DMS114 treated with DMSO at 0.1 percent for 48 hours (cell line): ENCODE measurements at regions not wholly inside any gene's neighbourhood (a gene's known extent, or its start where the extent isn't known, plus 50 kb on each side); places are given as distances from the start of the nearest gene placed in this dataset.

Experiments
- DNase-seq: peaks from one replicate; lab custom pipeline; 2025; ENCODE audit not compliant: unreplicated experiment; lab: John Stamatoyannopoulos, UW

- no peak for DNase-seq
Observed at GRCh38 chr9:108681851-108682590, 173.8 kb downstream of the ACTL7B start.

- DNase-seq: no peak
Observed at GRCh38 chr9:108680946-108681345, 174.8 kb downstream of the ACTL7B start.

- DNase-seq: no peak
Observed at GRCh38 chr9:108677776-108678175, 178.0 kb downstream of the ACTL7B start.

GRCh38 chr9:108676355-108676754 lies 179.4 kb downstream of the ACTL7B start:
- no peak for DNase-seq

GRCh38 chr9:108675708-108676107 lies 180.1 kb downstream of the ACTL7B start:
- no peak for DNase-seq

GRCh38 chr9:108674766-108675530 lies 180.8 kb downstream of the ACTL7B start:
- no peak for DNase-seq

GRCh38 chr9:108673386-108673785 lies 182.4 kb downstream of the ACTL7B start:
- DNase-seq: no peak

- no peak for DNase-seq
Observed at GRCh38 chr9:108672475-108673190, 183.2 kb downstream of the ACTL7B start.

GRCh38 chr9:108671794-108672193 lies 184.0 kb downstream of the ACTL7B start:
- DNase-seq: no peak

GRCh38 chr9:108671176-108671575 lies 184.6 kb downstream of the ACTL7B start:
- peak; percentile 2 for DNase-seq

GRCh38 chr9:108668938-108669335 lies 186.8 kb downstream of the ACTL7B start:
- no peak for DNase-seq

- no peak for DNase-seq
Observed at GRCh38 chr9:108668191-108668937, 187.4 kb downstream of the ACTL7B start.

- no peak for DNase-seq
Observed at GRCh38 chr9:108666240-108666784, 189.5 kb downstream of the ACTL7B start.

GRCh38 chr9:108665521-108666239 lies 190.1 kb downstream of the ACTL7B start:
- no peak for DNase-seq

- no peak for DNase-seq
Observed at GRCh38 chr9:108664309-108665255, 191.2 kb downstream of the ACTL7B start.

GRCh38 chr9:108663422-108663821 lies 192.4 kb downstream of the ACTL7B start:
- no peak for DNase-seq

GRCh38 chr9:108662956-108663355 lies 192.8 kb downstream of the ACTL7B start:
- DNase-seq: no peak

- no peak for DNase-seq
Observed at GRCh38 chr9:108662091-108662875, 193.5 kb downstream of the ACTL7B start.
